ENCODE measurements at regions not wholly inside any gene's neighbourhood (a gene's known extent, or its start where the extent isn't known, plus 50 kb on each side); places are given as distances from the start of the nearest gene placed in this dataset.

DNA sequence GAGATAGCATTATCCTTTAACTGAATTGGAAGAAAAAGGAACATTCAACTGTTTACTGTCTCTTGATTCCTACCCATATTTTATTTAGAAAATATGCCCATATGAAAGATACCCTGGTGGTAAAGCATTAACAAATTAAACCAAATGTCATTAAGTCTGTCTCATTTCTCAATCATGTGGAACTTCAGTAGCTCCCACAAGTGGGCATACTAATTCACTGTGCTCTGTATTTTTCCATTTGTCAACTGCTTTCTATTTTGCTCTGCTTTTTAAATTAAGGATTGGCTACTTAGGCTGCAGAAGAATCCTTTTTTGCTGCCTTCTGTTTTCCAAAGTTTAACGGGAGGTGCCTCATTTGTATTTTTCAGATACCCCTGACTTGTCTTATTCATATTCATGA, 77.2 kb downstream of the DDIT4L start:
- Histone ChIP-seq H3K36me3 (ENCODE audit: insufficient read depth, low read length) (no peaks in the 10 kb centered on the region), H3K4me3 (ENCODE audit: insufficient read depth, low read depth, low read length) (no peak overlapping the region), H3K9ac (ENCODE audit: low read length) (no peak overlapping the region), H3K79me2 (ENCODE audit: insufficient read depth, low read length) (no peaks in the 10 kb centered on the region), H3K9me3 (ENCODE audit: insufficient read depth, low read depth, low read length) (no peaks in the 10 kb centered on the region), H3K4me1 (ENCODE audit: insufficient read depth, low read length) (no peaks in the 10 kb centered on the region), H3K27ac (ENCODE audit: low read depth, low read length) (no peak overlapping the region), H3K27me3 (ENCODE audit: insufficient read depth, low read length) (no peaks in the 10 kb centered on the region), H2AFZ (ENCODE audit: low read depth, low read length) (no peak overlapping the region), H3K4me2 (ENCODE audit: low read length) (no peak overlapping the region), H4K20me1 (ENCODE audit: insufficient read depth, low read length) (no peaks in the 10 kb centered on the region)
- H3K27me3 Mint-ChIP-seq (ENCODE audit: low read depth, unreplicated experiment) = peaks cover 2% of the 10 kb centered on the region
- H3K4me1 Mint-ChIP-seq (ENCODE audit: low read depth, unreplicated experiment) = peaks cover 4% of the 10 kb centered on the region
- TF ChIP-seq CTCF (IDR thresholded peaks at IDR 0.05; ENCODE audit: insufficient read depth, low read depth, low read length) (no peak), EZH2 (IDR thresholded peaks at IDR 0.05; ENCODE audit: insufficient read depth, low read length) (no peak)
- FAIRE-seq (no peak), DNase-seq (ENCODE audit: low read depth) (no peak)
- no peak overlapping the region for H3K27ac Mint-ChIP-seq (ENCODE audit: unreplicated experiment)
- H3K36me3 Mint-ChIP-seq (ENCODE audit: low read depth, unreplicated experiment) = no peaks in the 10 kb centered on the region
- no peak overlapping the region for H3K4me3 Mint-ChIP-seq (ENCODE audit: unreplicated experiment)
- H3K9me3 Mint-ChIP-seq (ENCODE audit: unreplicated experiment) = no peaks in the 10 kb centered on the region

DNA sequence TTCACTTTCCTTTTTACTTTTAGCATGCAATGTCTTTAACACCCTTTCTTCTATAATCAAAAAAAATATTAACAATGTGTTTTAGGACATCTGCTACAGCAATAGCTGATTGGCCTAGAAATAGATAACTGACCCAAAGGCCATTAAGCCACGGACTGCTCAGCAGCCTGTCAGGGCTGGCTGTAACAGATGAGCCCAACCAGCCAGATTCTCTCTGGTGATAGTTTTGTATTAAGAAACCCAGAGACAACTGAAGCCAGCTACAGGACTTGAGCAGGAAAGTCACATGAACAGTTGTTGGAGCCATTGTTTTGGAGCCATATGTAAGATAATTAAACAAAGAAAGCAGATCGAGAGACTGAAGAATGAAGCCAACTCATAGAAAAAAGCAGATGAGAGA, 80.3 kb downstream of the DDIT4L start:
- Histone ChIP-seq H3K27ac (ENCODE audit: low read depth, low read length) (no peak overlapping the region), H3K4me1 (ENCODE audit: insufficient read depth, low read length) (no peaks in the 10 kb centered on the region), H3K79me2 (ENCODE audit: insufficient read depth, low read length) (no peaks in the 10 kb centered on the region), H3K27me3 (ENCODE audit: insufficient read depth, low read length) (no peaks in the 10 kb centered on the region), H3K9ac (ENCODE audit: low read length) (no peak overlapping the region), H3K4me3 (ENCODE audit: insufficient read depth, low read depth, low read length) (no peak overlapping the region), H4K20me1 (ENCODE audit: insufficient read depth, low read length) (no peaks in the 10 kb centered on the region), H2AFZ (ENCODE audit: low read depth, low read length) (no peak overlapping the region), H3K9me3 (ENCODE audit: insufficient read depth, low read depth, low read length) (no peaks in the 10 kb centered on the region), H3K4me2 (ENCODE audit: low read length) (no peak overlapping the region), H3K36me3 (ENCODE audit: insufficient read depth, low read length) (no peaks in the 10 kb centered on the region)
- FAIRE-seq = no peak
- no peak overlapping the region for H3K4me3 Mint-ChIP-seq (ENCODE audit: unreplicated experiment)
- H3K4me1 Mint-ChIP-seq (ENCODE audit: low read depth, unreplicated experiment) = peaks cover 4% of the 10 kb centered on the region
- no peak for TF ChIP-seq EZH2 (IDR thresholded peaks at IDR 0.05; ENCODE audit: insufficient read depth, low read length)
- TF ChIP-seq CTCF (IDR thresholded peaks at IDR 0.05; ENCODE audit: insufficient read depth, low read depth, low read length) = no peak
- no peaks in the 10 kb centered on the region for H3K27me3 Mint-ChIP-seq (ENCODE audit: low read depth, unreplicated experiment)
- DNase-seq (ENCODE audit: low read depth) = no peak
- H3K27ac Mint-ChIP-seq (ENCODE audit: unreplicated experiment) = no peak overlapping the region
- H3K9me3 Mint-ChIP-seq (ENCODE audit: unreplicated experiment) = no peaks in the 10 kb centered on the region
- H3K36me3 Mint-ChIP-seq (ENCODE audit: low read depth, unreplicated experiment) = no peaks in the 10 kb centered on the region

GRCh38 chr4:100108869-100109268, 81.4 kb downstream of the DDIT4L start:
- DNase-seq (ENCODE audit: low read depth) (no peak), FAIRE-seq (no peak)
- no peak overlapping the region for H2AFZ ChIP-seq (ENCODE audit: low read depth, low read length)
- H3K27ac Mint-ChIP-seq (ENCODE audit: unreplicated experiment) = no peak overlapping the region
- no peaks in the 10 kb centered on the region for H3K36me3 ChIP-seq (ENCODE audit: insufficient read depth, low read length)
- H3K79me2 ChIP-seq (ENCODE audit: insufficient read depth, low read length) = no peaks in the 10 kb centered on the region
- H3K27me3 ChIP-seq (ENCODE audit: insufficient read depth, low read length) = no peaks in the 10 kb centered on the region
- H3K4me1 ChIP-seq (ENCODE audit: insufficient read depth, low read length) = no peaks in the 10 kb centered on the region
- H3K9me3 Mint-ChIP-seq (ENCODE audit: unreplicated experiment) = no peaks in the 10 kb centered on the region
- no peak overlapping the region for H3K9ac ChIP-seq (ENCODE audit: low read length)
- H4K20me1 ChIP-seq (ENCODE audit: insufficient read depth, low read length) = no peaks in the 10 kb centered on the region
- no peak overlapping the region for H3K4me3 Mint-ChIP-seq (ENCODE audit: unreplicated experiment)
- H3K4me2 ChIP-seq (ENCODE audit: low read length) = no peak overlapping the region
- H3K4me1 Mint-ChIP-seq (ENCODE audit: low read depth, unreplicated experiment) = peaks cover 3% of the 10 kb centered on the region
- no peak overlapping the region for H3K27ac ChIP-seq (ENCODE audit: low read depth, low read length)
- TF ChIP-seq EZH2 (IDR thresholded peaks at IDR 0.05; ENCODE audit: insufficient read depth, low read length) (no peak), CTCF (IDR thresholded peaks at IDR 0.05; ENCODE audit: insufficient read depth, low read depth, low read length) (no peak)
- H3K4me3 ChIP-seq (ENCODE audit: insufficient read depth, low read depth, low read length) = no peak overlapping the region
- H3K9me3 ChIP-seq (ENCODE audit: insufficient read depth, low read depth, low read length) = no peaks in the 10 kb centered on the region
- no peaks in the 10 kb centered on the region for H3K36me3 Mint-ChIP-seq (ENCODE audit: low read depth, unreplicated experiment)
- H3K27me3 Mint-ChIP-seq (ENCODE audit: low read depth, unreplicated experiment) = no peaks in the 10 kb centered on the region

Data from astrocyte (in vitro differentiated cells and primary cell).